WERI-Rb-1 (cell line): ENCODE measurements at regions not wholly inside any gene's neighbourhood (a gene's known extent, or its start where the extent isn't known, plus 50 kb on each side); places are given as distances from the start of the nearest gene placed in this dataset.
"Not testable (repeated sequence)": the region's sequence is repeated elsewhere in the genome, so short reads cannot be mapped to it uniquely, and the experiment has no call there.

Experiments used
- DNase-seq: peaks from one replicate; pipeline ENCODE4 v3.0.0-alpha.2; 2020
- H3K27ac ChIP-seq: fragments of 250-450 bp; sonication (Bioruptor Pico); 2 replicates; pipeline ENCODE4 v1.5.1; 2020; ENCODE audit warnings: mild to moderate bottlenecking, moderate library complexity
- H3K27me3 ChIP-seq: fragments of 250-450 bp; sonication (Bioruptor Pico); 2 replicates; pipeline ENCODE4 v1.5.1; 2021; ENCODE audit warnings: mild to moderate bottlenecking, low read depth, moderate library complexity; ENCODE audit not compliant: insufficient read depth, severe bottlenecking
- H3K36me3 ChIP-seq: fragments of 250-450 bp; sonication (Bioruptor Pico); 2 replicates; pipeline ENCODE4 v1.5.1; 2020; ENCODE audit warnings: mild to moderate bottlenecking, moderate library complexity
- H3K4me3 ChIP-seq: 2 replicates; pipeline ENCODE4 v1.5.1; 2011; ENCODE audit warnings: low read depth, mild to moderate bottlenecking, control low read depth, low read length
- H3K9me3 ChIP-seq: fragments of 250-450 bp; sonication (Bioruptor Pico); 2 replicates; pipeline ENCODE4 v1.5.1; 2021; ENCODE audit warnings: mild to moderate bottlenecking, moderate library complexity; ENCODE audit not compliant: severe bottlenecking
- TF ChIP-seq, protein P1 (sequence below): IDR thresholded peaks from 2 replicates; pipeline ENCODE4 v1.5.1; 2011; ENCODE audit warnings: low read depth, mild to moderate bottlenecking, control low read depth, inconsistent platforms, low read length

DNA sequence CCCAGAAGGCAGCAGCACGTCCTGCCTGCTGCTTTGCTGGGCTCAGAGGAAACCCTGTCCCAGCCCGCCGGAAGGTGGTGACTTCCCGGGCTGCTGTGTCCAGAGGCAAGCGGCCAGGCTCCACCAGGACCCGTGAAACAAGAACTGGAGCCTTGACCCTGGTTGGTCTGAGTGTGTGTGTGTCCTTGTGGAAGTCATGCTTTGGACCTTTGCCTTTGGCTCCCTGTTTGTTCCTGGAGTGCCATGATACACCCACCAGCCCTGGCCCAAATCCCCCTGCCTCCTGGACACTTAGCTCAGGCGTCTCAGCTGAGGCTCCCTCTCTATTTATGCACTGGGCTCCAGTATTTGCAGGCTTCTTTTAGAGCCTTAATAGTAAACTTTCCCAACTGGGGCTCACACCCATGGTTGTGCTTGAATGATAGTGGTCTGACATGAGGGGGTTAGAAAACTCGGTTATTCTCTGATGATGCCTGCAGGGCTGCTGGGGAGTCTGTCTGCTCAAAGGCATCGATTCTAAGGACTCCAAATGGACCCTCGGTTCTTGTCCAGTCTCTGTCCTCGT is 72.2 kb downstream of the C9orf50 start:
- H3K9me3 ChIP-seq, result no peaks in the 10 kb centered on the region
- no peak for DNase-seq
- TF ChIP-seq, protein P1, sequence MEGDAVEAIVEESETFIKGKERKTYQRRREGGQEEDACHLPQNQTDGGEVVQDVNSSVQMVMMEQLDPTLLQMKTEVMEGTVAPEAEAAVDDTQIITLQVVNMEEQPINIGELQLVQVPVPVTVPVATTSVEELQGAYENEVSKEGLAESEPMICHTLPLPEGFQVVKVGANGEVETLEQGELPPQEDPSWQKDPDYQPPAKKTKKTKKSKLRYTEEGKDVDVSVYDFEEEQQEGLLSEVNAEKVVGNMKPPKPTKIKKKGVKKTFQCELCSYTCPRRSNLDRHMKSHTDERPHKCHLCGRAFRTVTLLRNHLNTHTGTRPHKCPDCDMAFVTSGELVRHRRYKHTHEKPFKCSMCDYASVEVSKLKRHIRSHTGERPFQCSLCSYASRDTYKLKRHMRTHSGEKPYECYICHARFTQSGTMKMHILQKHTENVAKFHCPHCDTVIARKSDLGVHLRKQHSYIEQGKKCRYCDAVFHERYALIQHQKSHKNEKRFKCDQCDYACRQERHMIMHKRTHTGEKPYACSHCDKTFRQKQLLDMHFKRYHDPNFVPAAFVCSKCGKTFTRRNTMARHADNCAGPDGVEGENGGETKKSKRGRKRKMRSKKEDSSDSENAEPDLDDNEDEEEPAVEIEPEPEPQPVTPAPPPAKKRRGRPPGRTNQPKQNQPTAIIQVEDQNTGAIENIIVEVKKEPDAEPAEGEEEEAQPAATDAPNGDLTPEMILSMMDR, result no peak
- H3K27me3 ChIP-seq, result no peaks in the 10 kb centered on the region
- no peaks in the 10 kb centered on the region for H3K36me3 ChIP-seq
- no peak overlapping the region for H3K4me3 ChIP-seq
- H3K27ac ChIP-seq, result no peak overlapping the region

DNA sequence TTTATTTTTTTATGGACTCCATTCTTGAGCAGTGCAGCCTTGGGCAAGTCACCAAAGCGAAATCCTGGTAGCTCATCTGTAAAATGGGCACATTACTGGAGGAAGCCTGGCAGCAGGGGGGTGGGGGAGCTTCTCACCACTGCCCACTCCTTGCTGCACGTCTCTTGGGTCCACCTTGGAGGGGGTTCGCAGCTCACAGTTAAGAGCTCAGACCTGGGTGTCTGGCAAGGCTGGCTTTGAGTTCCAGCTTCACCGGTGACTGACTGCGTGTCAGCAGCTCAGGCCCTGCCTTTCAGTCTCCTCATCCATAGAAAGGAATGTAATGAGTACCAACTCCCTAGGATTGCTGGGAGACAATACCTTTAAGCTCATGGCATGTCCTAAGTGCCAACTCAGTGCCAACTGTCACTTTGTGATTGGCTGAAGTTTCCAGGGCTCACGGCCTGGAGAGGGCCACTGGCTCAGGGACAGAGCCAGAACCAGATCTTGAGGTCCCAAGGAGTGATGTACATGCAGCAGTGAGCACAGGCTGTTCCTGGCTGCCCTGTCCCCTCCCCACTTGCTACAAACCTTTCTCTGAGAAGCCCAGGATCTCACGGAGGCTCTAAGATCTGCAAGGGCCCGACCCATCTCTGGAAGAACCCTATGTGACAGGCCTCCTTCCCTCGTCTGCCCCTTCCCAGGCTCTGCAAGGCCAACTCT is 72.9 kb downstream of the C9orf50 start:
- Histone ChIP-seq H3K4me3 (no peak overlapping the region), H3K36me3 (no peaks in the 10 kb centered on the region), H3K27me3 (no peaks in the 10 kb centered on the region), H3K9me3 (no peaks in the 10 kb centered on the region), H3K27ac (no peak overlapping the region)
- DNase-seq, result no peak
- TF ChIP-seq, protein P1, result no peak

GRCh38 chr9:129547063-129547462 is 73.8 kb downstream of the C9orf50 start:
- Histone ChIP-seq H3K27me3 (no peaks in the 10 kb centered on the region), H3K9me3 (no peaks in the 10 kb centered on the region), H3K4me3 (no peak overlapping the region), H3K27ac (no peak overlapping the region), H3K36me3 (no peaks in the 10 kb centered on the region)
- no peak for DNase-seq
- TF ChIP-seq, protein P1, result no peak

- H3K27me3 ChIP-seq, H3K4me3 ChIP-seq: not testable (repeated sequence)
Observed at GRCh38 chr9:129545876-129546275, 75.0 kb downstream of the C9orf50 start.

GRCh38 chr9:129544761-129545160 is 76.1 kb downstream of the C9orf50 start:
- no peak overlapping the region for H3K27ac ChIP-seq
- TF ChIP-seq, protein P1, result no peak
- H3K9me3 ChIP-seq, result no peaks in the 10 kb centered on the region
- no peaks in the 10 kb centered on the region for H3K27me3 ChIP-seq
- no peak for DNase-seq
- no peaks in the 10 kb centered on the region for H3K36me3 ChIP-seq
- H3K4me3 ChIP-seq, result no peak overlapping the region

More at GRCh38 chr9:129545876-129546275, 75.0 kb downstream of the C9orf50 start:
- H3K27ac ChIP-seq, H3K36me3 ChIP-seq, DNase-seq, H3K9me3 ChIP-seq: not testable (repeated sequence)

DNA sequence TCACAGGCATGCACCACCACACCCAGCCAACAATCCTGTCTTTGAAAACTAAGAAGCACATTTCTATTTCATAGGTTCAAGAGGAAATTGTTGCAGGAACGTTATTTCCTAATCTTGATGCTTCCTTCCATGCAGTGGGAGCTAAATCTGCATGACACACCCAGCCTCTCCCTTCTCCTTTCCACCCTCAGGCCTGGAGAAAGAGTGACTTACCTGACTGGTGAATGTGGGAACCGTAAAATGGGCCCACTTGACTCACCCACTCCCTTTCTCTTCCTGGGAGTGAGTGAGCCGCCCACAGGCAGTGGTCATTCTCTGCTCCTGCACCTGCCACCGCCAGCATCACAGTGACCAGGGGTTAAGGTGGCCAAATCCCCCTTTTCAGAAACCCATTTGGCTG is 78.2 kb downstream of the C9orf50 start:
- Histone ChIP-seq H3K27me3 (no peaks in the 10 kb centered on the region), H3K9me3 (peaks cover 9% of the 10 kb centered on the region), H3K27ac (no peak overlapping the region), H3K4me3 (no peak overlapping the region), H3K36me3 (no peaks in the 10 kb centered on the region)
- no peak for DNase-seq
- TF ChIP-seq, protein P1, result no peak
